Vagina (tissue), 2 donors: ENCODE measurements at regions not wholly inside any gene's neighbourhood (a gene's known extent, or its start where the extent isn't known, plus 50 kb on each side); places are given as distances from the start of the nearest gene placed in this dataset.

Experiments
- DNase-seq, 2 donors: peaks; one replicate each; pipeline ENCODE4 v3.0.0-alpha.2; 2017; ENCODE audit errors: extremely low spot score in 2 of 2
- H3K27ac ChIP-seq: fragments of 200-600 bp; sonication (generic); one replicate; pipeline ENCODE4 v1.5.1; 2019
- H3K27me3 ChIP-seq: fragments of 200-600 bp; sonication (generic); one replicate; pipeline ENCODE4 v1.5.1; 2019
- H3K36me3 ChIP-seq, 2 donors: fragments of 200-600 bp; sonication (generic); one replicate each; pipeline ENCODE4 v1.5.1; 2017 to 2019
- H3K4me1 ChIP-seq: fragments of 200-600 bp; sonication (generic); one replicate; pipeline ENCODE4 v1.5.1; 2019
- H3K4me3 ChIP-seq, 2 donors: fragments of 200-600 bp; sonication (generic); 1 replicate in 1 of 2; 2 replicates in 1 of 2; pipeline ENCODE4 v1.5.1; 2016 to 2019
- H3K9me3 ChIP-seq: fragments of 200-600 bp; sonication (generic); one replicate; pipeline ENCODE4 v1.5.1; 2019
- CTCF ChIP-seq, 3 experiments: fragments of 450-650 bp in 2 of 3; fragments of 200-600 bp in 1 of 3; sonication (generic) in 1 of 3; IDR thresholded peaks; one replicate each; pipeline ENCODE4 v1.5.1; 2017 to 2019; ENCODE audit warnings: antibody characterized with exemption in 3 of 3, mild to moderate bottlenecking in 2 of 3, moderate library complexity in 2 of 3
- POLR2A ChIP-seq, 2 donors: fragments of 450-650 bp; IDR thresholded peaks; one replicate each; pipeline ENCODE4 v1.6.1; 2017; ENCODE audit warnings: antibody characterized with exemption in 2 of 2, mild to moderate bottlenecking in 2 of 2, moderate library complexity in 2 of 2
- POLR2AphosphoS5 ChIP-seq, 2 donors: sonication (generic); formaldehyde crosslinking; IDR thresholded peaks; one replicate each; pipeline ENCODE4 v1.9.0; 2017; ENCODE audit warnings: antibody characterized with exemption in 2 of 2, mild to moderate bottlenecking in 2 of 2, low read depth in 1 of 2; ENCODE audit not compliant: insufficient read depth in 1 of 2
- intact Hi-C: fragments of 100-400 bp; cut with DNase I; formaldehyde crosslinking; loops from one replicate; pipeline ENCODE4 v1.15.1; 2023

DNA sequence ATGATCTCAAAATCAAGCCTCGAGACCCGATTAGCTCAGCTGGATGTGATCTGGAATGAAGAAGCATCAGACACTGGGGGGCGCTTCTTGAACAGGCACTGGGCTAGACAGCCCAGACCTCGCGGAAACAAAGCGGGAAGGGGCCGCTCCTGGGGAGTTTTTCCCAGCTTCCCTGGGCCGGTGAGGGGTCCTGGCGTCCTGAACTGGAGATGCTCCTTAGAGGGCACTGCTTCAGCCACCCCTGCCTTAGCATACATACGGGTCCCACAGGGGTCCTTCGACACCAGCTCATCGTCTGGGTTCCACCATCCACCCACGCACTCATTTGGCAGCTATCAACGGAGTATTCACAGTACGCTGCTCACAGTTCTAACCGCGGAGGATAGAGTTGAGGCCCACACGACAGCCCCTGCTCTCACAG is 146.7 kb downstream of the TSN start:
- no peak for TF ChIP-seq POLR2A (IDR thresholded peaks at IDR 0.05)
- TF ChIP-seq POLR2AphosphoS5 (IDR thresholded peaks at IDR 0.05; ENCODE audit: insufficient read depth in 1 of 2, low read depth in 1 of 2): no peak
- Histone ChIP-seq H3K27me3 (no peaks in the 10 kb centered on the region), H3K36me3 (no peaks in the 10 kb centered on the region), H3K4me3 (no peak overlapping the region), H3K4me1 (no peaks in the 10 kb centered on the region), H3K9me3 (no peaks in the 10 kb centered on the region), H3K27ac (no peak overlapping the region)
- intact Hi-C loops: no loop called here
- no peak for DNase-seq

DNA sequence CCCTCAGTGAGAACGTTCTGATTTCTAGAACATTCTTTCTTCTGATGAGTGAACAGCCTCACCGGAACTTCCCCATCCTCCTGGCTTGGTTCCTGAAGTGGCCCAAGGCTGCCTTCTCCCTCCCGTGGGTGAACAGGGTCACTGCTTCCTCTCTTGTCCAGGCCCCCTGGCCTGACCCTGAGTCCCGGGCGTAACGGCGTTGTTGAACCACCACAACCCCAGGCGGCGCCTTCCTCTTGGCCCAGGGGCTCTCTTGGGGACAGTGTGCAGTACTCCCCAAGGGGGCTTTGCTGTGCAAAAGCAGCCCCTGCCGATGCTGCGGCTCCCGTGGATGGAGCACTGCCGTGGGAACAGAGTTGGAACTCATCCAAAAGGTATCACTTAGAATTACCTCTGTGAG is 147.2 kb downstream of the TSN start:
- H3K4me3 ChIP-seq: no peak overlapping the region
- H3K36me3 ChIP-seq: no peaks in the 10 kb centered on the region
- intact Hi-C loops: no loop called here
- H3K9me3 ChIP-seq: no peaks in the 10 kb centered on the region
- H3K27ac ChIP-seq: no peak overlapping the region
- TF ChIP-seq POLR2AphosphoS5 (IDR thresholded peaks at IDR 0.05; ENCODE audit: insufficient read depth in 1 of 2, low read depth in 1 of 2) (no peak), POLR2A (IDR thresholded peaks at IDR 0.05) (no peak), CTCF (IDR thresholded peaks at IDR 0.05) (no peak)
- no peaks in the 10 kb centered on the region for H3K4me1 ChIP-seq
- no peak for DNase-seq
- no peaks in the 10 kb centered on the region for H3K27me3 ChIP-seq

DNA sequence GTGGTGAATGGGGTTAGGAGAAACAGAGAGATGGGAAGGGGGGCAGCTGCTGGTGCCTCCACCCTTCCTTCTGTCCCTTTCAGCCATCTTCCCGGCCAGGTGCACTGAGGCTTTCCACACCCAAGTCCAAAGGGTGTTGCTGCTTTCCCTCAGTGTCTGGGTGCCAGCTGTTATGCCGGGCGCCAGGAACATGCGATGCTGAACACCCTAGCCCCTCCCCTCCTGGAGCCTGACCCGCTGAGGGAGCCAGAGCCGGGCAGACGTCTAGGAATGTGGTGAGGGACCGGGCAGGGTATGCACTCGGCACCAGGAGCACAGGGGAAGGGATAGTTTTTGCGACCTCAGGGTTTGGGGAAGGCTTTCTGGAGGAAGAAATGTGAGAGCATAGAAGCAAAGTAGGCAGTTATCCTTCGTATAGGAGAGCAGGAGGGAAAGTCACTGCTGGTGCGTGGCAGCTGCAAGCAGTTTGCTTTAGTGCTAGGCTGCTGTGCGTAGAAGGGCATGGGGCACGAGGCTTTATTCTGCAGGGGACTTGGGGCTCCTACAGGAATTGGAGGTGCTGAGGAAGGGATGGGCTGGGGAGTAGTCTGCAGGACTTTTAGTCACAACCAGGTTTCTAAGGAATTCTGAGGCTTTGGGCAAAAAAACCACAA is 147.7 kb downstream of the TSN start:
- Histone ChIP-seq H3K4me1 (no peaks in the 10 kb centered on the region), H3K27ac (no peak overlapping the region), H3K36me3 (no peaks in the 10 kb centered on the region), H3K4me3 (no peak overlapping the region), H3K27me3 (no peaks in the 10 kb centered on the region), H3K9me3 (no peaks in the 10 kb centered on the region)
- intact Hi-C loops: no loop called here
- TF ChIP-seq CTCF (IDR thresholded peaks at IDR 0.05) (no peak), POLR2A (IDR thresholded peaks at IDR 0.05) (no peak)
- DNase-seq: no peak

DNA sequence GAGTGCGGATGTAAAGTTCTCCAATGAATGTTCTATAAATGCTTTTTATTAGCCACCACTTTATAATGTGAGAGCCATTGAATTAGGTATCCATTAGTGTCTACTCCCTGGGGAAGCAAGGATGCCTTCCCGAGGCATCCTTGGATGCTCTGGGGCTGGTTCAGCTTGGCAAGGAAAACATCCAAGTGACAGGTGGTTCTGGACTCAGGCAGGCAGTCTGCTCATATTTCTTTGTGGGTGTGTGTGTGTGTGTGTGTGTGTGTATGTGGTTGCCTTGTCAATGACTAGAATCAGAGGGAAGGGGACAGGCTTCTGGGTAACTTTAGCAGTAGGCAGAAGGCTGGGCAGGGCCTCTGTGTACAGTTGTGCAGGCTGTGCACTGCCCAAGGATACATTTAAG is 149.2 kb downstream of the TSN start:
- H3K27ac ChIP-seq: no peak overlapping the region
- no peaks in the 10 kb centered on the region for H3K9me3 ChIP-seq
- H3K36me3 ChIP-seq: no peaks in the 10 kb centered on the region
- no peaks in the 10 kb centered on the region for H3K27me3 ChIP-seq
- H3K4me1 ChIP-seq: no peaks in the 10 kb centered on the region
- H3K4me3 ChIP-seq: no peak overlapping the region
- intact Hi-C loops: no loop called here
- DNase-seq: no peak
- TF ChIP-seq POLR2A (IDR thresholded peaks at IDR 0.05) (no peak), CTCF (IDR thresholded peaks at IDR 0.05) (no peak), POLR2AphosphoS5 (IDR thresholded peaks at IDR 0.05; ENCODE audit: insufficient read depth in 1 of 2, low read depth in 1 of 2) (no peak)

DNA sequence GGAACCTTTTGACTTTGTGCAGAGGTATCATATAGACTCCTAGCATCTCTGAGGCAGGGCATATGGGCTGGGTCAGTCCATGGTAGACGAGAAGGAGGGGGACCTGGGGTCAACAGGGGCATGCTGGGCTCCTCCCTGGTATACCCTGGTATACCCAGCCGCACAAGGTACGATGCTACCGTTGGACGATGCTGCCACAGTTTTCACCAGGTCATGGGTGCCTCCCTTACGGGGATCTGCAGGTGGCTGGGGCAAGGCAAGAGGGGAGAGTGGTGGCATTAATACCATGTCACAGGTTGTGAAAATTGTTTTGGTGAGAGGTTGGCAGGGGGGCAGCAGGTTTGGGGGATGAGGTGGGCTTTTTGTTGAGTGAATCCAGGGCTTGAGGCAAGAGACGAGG is 149.8 kb downstream of the TSN start:
- DNase-seq: no peak
- Histone ChIP-seq H3K9me3 (no peaks in the 10 kb centered on the region), H3K4me3 (no peak overlapping the region), H3K4me1 (no peaks in the 10 kb centered on the region), H3K36me3 (no peaks in the 10 kb centered on the region), H3K27ac (no peak overlapping the region), H3K27me3 (no peaks in the 10 kb centered on the region)
- TF ChIP-seq POLR2A (IDR thresholded peaks at IDR 0.05): no peak
- TF ChIP-seq POLR2AphosphoS5 (IDR thresholded peaks at IDR 0.05; ENCODE audit: insufficient read depth in 1 of 2, low read depth in 1 of 2): no peak
- TF ChIP-seq CTCF (IDR thresholded peaks at IDR 0.05): no peak
- intact Hi-C loops: no loop called here
